ENCODE measurements at regions not wholly inside any gene's neighbourhood (a gene's known extent, or its start where the extent isn't known, plus 50 kb on each side); places are given as distances from the start of the nearest gene placed in this dataset.
"Not testable (repeated sequence)": the region's sequence is repeated elsewhere in the genome, so short reads cannot be mapped to it uniquely, and the experiment has no call there.

- DNase-seq, result no peak
- TF ChIP-seq CTCF (IDR thresholded peaks at IDR 0.05; ENCODE audit: insufficient read depth in 1 of 2, low read depth in 1 of 2, low read length in 1 of 2, severe bottlenecking in 1 of 2, unreplicated experiment in 1 of 2), result no peak
- Mint-ChIP-seq H3K4me1 (ENCODE audit: low read depth, unreplicated experiment) (no peaks in the 10 kb centered on the region), H3K9me3 (ENCODE audit: unreplicated experiment) (no peaks in the 10 kb centered on the region), H3K36me3 (ENCODE audit: insufficient read depth, unreplicated experiment) (no peaks in the 10 kb centered on the region), H3K27ac (ENCODE audit: unreplicated experiment) (no peak overlapping the region), H3K4me3 (ENCODE audit: unreplicated experiment) (no peak overlapping the region), H3K27me3 (ENCODE audit: insufficient read depth, unreplicated experiment) (no peaks in the 10 kb centered on the region)
- H3K9me3 ChIP-seq, result peaks cover 4% of the 10 kb centered on the region; the same call in 1 of the 2 replicates
- H3K36me3 ChIP-seq (ENCODE audit: control insufficient read depth, insufficient read depth, low read length), result no peaks in the 10 kb centered on the region
- POLR2A ChIA-PET, result no interaction called here
- intact Hi-C loops (cut with micrococcal nuclease; ENCODE audit: unreplicated experiment), result loop anchor here (10.0 kb wide), 2 partner anchors 417 to 877 kb away; no protein-coding TSS in a partner anchor
- no peaks in the 10 kb centered on the region for H3K27me3 ChIP-seq (replicated peaks; ENCODE audit: control insufficient read depth, insufficient read depth, low read length)
- H3K4me3 ChIP-seq (ENCODE audit: low read depth, low read length), result no peak overlapping the region
- CTCF ChIA-PET, result no interaction called here
- no peaks in the 10 kb centered on the region for H3K4me1 ChIP-seq
- BruUV-seq (replicated peaks), result no TSS peak
Measured at GRCh38 chr18:1668279-1668678, 763.6 kb downstream of the ADCYAP1 start.

- BruUV-seq (replicated peaks); DNase-seq; H3K36me3 Mint-ChIP-seq (ENCODE audit: insufficient read depth, unreplicated experiment); CTCF ChIA-PET; H3K9me3 Mint-ChIP-seq (ENCODE audit: unreplicated experiment); H3K27me3 Mint-ChIP-seq (ENCODE audit: insufficient read depth, unreplicated experiment); POLR2A ChIA-PET; H3K4me3 ChIP-seq (ENCODE audit: low read depth, low read length); H3K27ac Mint-ChIP-seq (ENCODE audit: unreplicated experiment); intact Hi-C loops (cut with micrococcal nuclease; ENCODE audit: unreplicated experiment); H3K4me3 Mint-ChIP-seq (ENCODE audit: unreplicated experiment); H3K9me3 ChIP-seq; H3K36me3 ChIP-seq (ENCODE audit: control insufficient read depth, insufficient read depth, low read length); H3K4me1 Mint-ChIP-seq (ENCODE audit: low read depth, unreplicated experiment); H3K27me3 ChIP-seq (replicated peaks; ENCODE audit: control insufficient read depth, insufficient read depth, low read length); H3K4me1 ChIP-seq: not testable (repeated sequence)
Measured at GRCh38 chr18:1671710-1672109, 767.0 kb downstream of the ADCYAP1 start.

DNA sequence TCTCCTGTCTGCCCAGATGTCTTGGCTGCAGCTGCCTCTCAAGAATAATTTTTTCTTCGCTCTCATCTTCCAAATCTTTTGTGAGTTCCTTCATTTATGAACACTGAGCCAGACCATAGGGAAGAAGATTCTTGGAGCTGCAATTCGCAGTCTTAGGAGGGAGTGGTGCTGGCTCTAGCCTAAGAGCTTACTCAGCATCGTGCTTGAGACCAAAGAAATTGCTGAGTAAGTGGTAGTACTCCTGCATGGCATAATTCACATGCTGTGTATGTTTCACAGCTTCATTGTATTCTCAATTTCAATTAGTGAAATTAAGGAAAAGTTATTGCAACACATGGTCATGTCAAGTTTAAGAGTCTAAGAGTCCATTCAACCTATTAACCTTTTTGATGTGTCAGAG is 771.7 kb downstream of the ADCYAP1 start:
- no peaks in the 10 kb centered on the region for H3K9me3 Mint-ChIP-seq (ENCODE audit: unreplicated experiment)
- H3K4me3 Mint-ChIP-seq (ENCODE audit: unreplicated experiment), result no peak overlapping the region
- POLR2A ChIA-PET, result no interaction called here
- DNase-seq, result no peak
- BruUV-seq (replicated peaks), result no TSS peak
- Histone ChIP-seq H3K36me3 (ENCODE audit: control insufficient read depth, insufficient read depth, low read length) (no peaks in the 10 kb centered on the region), H3K9me3 (peaks cover 4% of the 10 kb centered on the region; the same call in 1 of the 2 replicates), H3K27me3 (replicated peaks; ENCODE audit: control insufficient read depth, insufficient read depth, low read length) (no peaks in the 10 kb centered on the region), H3K4me3 (ENCODE audit: low read depth, low read length) (no peak overlapping the region), H3K4me1 (no peaks in the 10 kb centered on the region)
- intact Hi-C loops (cut with micrococcal nuclease; ENCODE audit: unreplicated experiment), result loop anchor here (2.0 kb wide), 1 partner anchor 26 kb away; no protein-coding TSS in a partner anchor
- H3K4me1 Mint-ChIP-seq (ENCODE audit: low read depth, unreplicated experiment), result peaks cover 6% of the 10 kb centered on the region
- H3K27me3 Mint-ChIP-seq (ENCODE audit: insufficient read depth, unreplicated experiment), result peaks cover 12% of the 10 kb centered on the region
- no peaks in the 10 kb centered on the region for H3K36me3 Mint-ChIP-seq (ENCODE audit: insufficient read depth, unreplicated experiment)
- no peak overlapping the region for H3K27ac Mint-ChIP-seq (ENCODE audit: unreplicated experiment)
- TF ChIP-seq CTCF (IDR thresholded peaks at IDR 0.05; ENCODE audit: insufficient read depth in 1 of 2, low read depth in 1 of 2, low read length in 1 of 2, severe bottlenecking in 1 of 2, unreplicated experiment in 1 of 2), result no peak
- CTCF ChIA-PET, result no interaction called here

- Histone ChIP-seq H3K4me1 (no peaks in the 10 kb centered on the region), H3K27me3 (replicated peaks; ENCODE audit: control insufficient read depth, insufficient read depth, low read length) (no peaks in the 10 kb centered on the region), H3K4me3 (ENCODE audit: low read depth, low read length) (no peak overlapping the region), H3K36me3 (ENCODE audit: control insufficient read depth, insufficient read depth, low read length) (no peaks in the 10 kb centered on the region), H3K9me3 (no peaks in the 10 kb centered on the region)
- Mint-ChIP-seq H3K9me3 (ENCODE audit: unreplicated experiment) (no peaks in the 10 kb centered on the region), H3K27ac (ENCODE audit: unreplicated experiment) (no peak overlapping the region), H3K27me3 (ENCODE audit: insufficient read depth, unreplicated experiment) (peaks cover 18% of the 10 kb centered on the region), H3K4me1 (ENCODE audit: low read depth, unreplicated experiment) (peaks cover 6% of the 10 kb centered on the region), H3K36me3 (ENCODE audit: insufficient read depth, unreplicated experiment) (no peaks in the 10 kb centered on the region), H3K4me3 (ENCODE audit: unreplicated experiment) (no peak overlapping the region)
- no TSS peak for BruUV-seq (replicated peaks)
- intact Hi-C loops (cut with micrococcal nuclease; ENCODE audit: unreplicated experiment), result no loop called here
- no peak for TF ChIP-seq CTCF (IDR thresholded peaks at IDR 0.05; ENCODE audit: insufficient read depth in 1 of 2, low read depth in 1 of 2, low read length in 1 of 2, severe bottlenecking in 1 of 2, unreplicated experiment in 1 of 2)
- DNase-seq, result no peak
- ChIA-PET POLR2A (no interaction called here), CTCF (no interaction called here)
Measured at GRCh38 chr18:1680108-1680507, 775.4 kb downstream of the ADCYAP1 start.

Measured in Caco-2 (cell line).